GM10266 (cell line): ENCODE measurements at regions not wholly inside any gene's neighbourhood (a gene's known extent, or its start where the extent isn't known, plus 50 kb on each side); places are given as distances from the start of the nearest gene placed in this dataset.

ENCODE experiments used
- DNase-seq: peaks from one replicate; pipeline ENCODE4 v3.0.0; 2012; ENCODE audit errors: extremely low spot score
- CTCF ChIP-seq: IDR thresholded peaks from 2 replicates; pipeline ENCODE4 v1.5.1; 2012; ENCODE audit warnings: mild to moderate bottlenecking, low read depth; ENCODE audit not compliant: control insufficient read depth, insufficient read depth; ENCODE audit errors: missing control alignments

GRCh38 chr3:3902161-3902560 is 102.9 kb downstream of the LRRN1 start:
- no peak for TF ChIP-seq CTCF
- no peak for DNase-seq

- TF ChIP-seq CTCF, result no peak
- no peak for DNase-seq
Measured at GRCh38 chr3:3906171-3906570, 106.9 kb downstream of the LRRN1 start.

- DNase-seq, result no peak
- TF ChIP-seq CTCF, result no peak
Measured at GRCh38 chr3:3907023-3907422, 107.8 kb downstream of the LRRN1 start.

- no peak for DNase-seq
- no peak for TF ChIP-seq CTCF
Measured at GRCh38 chr3:3918763-3919162, 119.5 kb downstream of the LRRN1 start.

- DNase-seq, result no peak
- no peak for TF ChIP-seq CTCF
Measured at GRCh38 chr3:3919316-3919715, 120.1 kb downstream of the LRRN1 start.

GRCh38 chr3:3923619-3924018 is 124.4 kb downstream of the LRRN1 start:
- TF ChIP-seq CTCF, result no peak
- no peak for DNase-seq

- DNase-seq, result no peak
- TF ChIP-seq CTCF, result no peak
Measured at GRCh38 chr3:3927198-3927597, 128.0 kb downstream of the LRRN1 start.
